GM12878 (cell line): ENCODE measurements at regions not wholly inside any gene's neighbourhood (a gene's known extent, or its start where the extent isn't known, plus 50 kb on each side); places are given as distances from the start of the nearest gene placed in this dataset.

Source experiments
- ATAC-seq: fragments of 200-7000 bp; cut with Tn5 transposase; 3 replicates; pipeline ENCODE4 v1.9.1; 2020; ENCODE audit warnings: mild to moderate bottlenecking, moderate library complexity
- BruUV-seq: library from RNA; stranded (reverse); fragments of 400-500 nt; replicated peaks from 2 replicates; lab custom pipeline; 2021; lab: Mats Ljungman, UMichigan
- CTCF ChIA-PET: fragments of 300-600 bp; sonication (Branson Sonifier 250); formaldehyde crosslinking; extraction: SDS; loops from one replicate; lab custom pipeline; 2021; ENCODE audit warnings: inconsistent platforms; lab: Yijun Ruan, JAX
- POLR2A ChIA-PET: fragments of 350-600 bp; formaldehyde crosslinking; extraction: SDS; loops from one replicate; lab custom pipeline; 2021; ENCODE audit warnings: inconsistent platforms; lab: Charles Lee
- RAD21 ChIA-PET: fragments of 300-600 bp; sonication (Branson Sonifier 250); formaldehyde crosslinking; loops from one replicate; lab custom pipeline; 2023; ENCODE audit warnings: antibody characterized with exemption; ENCODE audit not compliant: unreplicated experiment; lab: Charles Lee
- SMC1A ChIA-PET: fragments of 300-600 bp; sonication (Branson Sonifier 250); formaldehyde crosslinking; loops from one replicate; lab custom pipeline; 2023; ENCODE audit not compliant: unreplicated experiment, uncharacterized antibody; lab: Charles Lee
- DNase-seq: peaks from one replicate; pipeline ENCODE4 v3.0.0-alpha.2; 2011; ENCODE audit warnings: low read depth, low spot score
- FAIRE-seq: peaks from 3 replicates; lab custom pipeline; 2011; peaks lifted over from hg19 to GRCh38; lab: Jason Lieb, UNC
- H2AFZ ChIP-seq: 2 replicates; pipeline ENCODE4 v1.6.0; 2011; ENCODE audit warnings: low read depth, low read length, control low read depth; ENCODE audit not compliant: control insufficient read depth
- H3K27ac ChIP-seq: 2 replicates; pipeline ENCODE4 v1.5.1; 2011; ENCODE audit warnings: control low read depth; ENCODE audit not compliant: control insufficient read depth, insufficient read depth
- H3K27me3 ChIP-seq, 2 experiments: replicated peaks in 1 of 2; 2 replicates each; pipeline versions ENCODE4 v1.6.0 to v1.6.1; 2011; ENCODE audit warnings: low read length in 1 of 2; ENCODE audit not compliant: control insufficient read depth in 2 of 2, insufficient read depth in 2 of 2
- H3K36me3 ChIP-seq, 2 experiments: 2 replicates each; pipeline ENCODE4 v1.5.1; 2011; ENCODE audit warnings: low read length in 1 of 2; ENCODE audit not compliant: control insufficient read depth in 2 of 2, insufficient read depth in 2 of 2
- H3K4me1 ChIP-seq: 2 replicates; pipeline ENCODE4 v1.6.1; 2011; ENCODE audit warnings: mild to moderate bottlenecking, low read length, moderate library complexity, mixed read lengths; ENCODE audit not compliant: control insufficient read depth, insufficient read depth
- H3K4me2 ChIP-seq: 2 replicates; pipeline ENCODE4 v1.6.0; 2011; ENCODE audit warnings: control low read depth; ENCODE audit not compliant: control insufficient read depth, insufficient read depth
- H3K4me3 ChIP-seq: fragments of 200-600 bp; sonication (generic); 2 replicates; pipeline ENCODE4 v1.5.1; 2016
- H3K79me2 ChIP-seq: 2 replicates; pipeline ENCODE4 v1.6.0; 2011; ENCODE audit warnings: low read length; ENCODE audit not compliant: control insufficient read depth, insufficient read depth
- H3K9ac ChIP-seq: 2 replicates; pipeline ENCODE4 v1.8.0; 2011; ENCODE audit warnings: low read length, control low read depth, mixed read lengths; ENCODE audit not compliant: control insufficient read depth, insufficient read depth
- H3K9me3 ChIP-seq: replicated peaks from 3 replicates; pipeline ENCODE4 v1.5.1; 2011; ENCODE audit warnings: mild to moderate bottlenecking, low read length; ENCODE audit not compliant: control insufficient read depth, insufficient read depth
- H4K20me1 ChIP-seq: 2 replicates; pipeline ENCODE4 v1.6.0; 2011; ENCODE audit not compliant: control insufficient read depth, insufficient read depth
- BCL11A ChIP-seq: IDR thresholded peaks from 2 replicates; pipeline ENCODE4 v1.6.1; 2011; ENCODE audit warnings: low read depth, low read length
- BHLHE40 ChIP-seq, 2 experiments: fragments of 450-650 bp in 1 of 2; IDR thresholded peaks; 2 replicates each; pipeline ENCODE4 v1.6.1; 2011 to 2017; ENCODE audit warnings: low read depth in 2 of 2, borderline replicate concordance in 1 of 2, improper control_type of control experiment in 1 of 2, low read length in 1 of 2, mild to moderate bottlenecking in 1 of 2
- EED ChIP-seq: sonication (generic); IDR thresholded peaks from 2 replicates; pipeline ENCODE4 v1.6.1; 2016; ENCODE audit warnings: antibody characterized with exemption, low read depth
- ELK1 ChIP-seq: IDR thresholded peaks from 2 replicates; pipeline ENCODE4 v1.6.1; 2012; ENCODE audit warnings: low read depth, low read length, improper control_type of control experiment
- MEF2B ChIP-seq: fragments of 450-650 bp; IDR thresholded peaks from 2 replicates; pipeline ENCODE4 v1.6.1; 2018; ENCODE audit warnings: mild to moderate bottlenecking, moderate library complexity; ENCODE audit not compliant: partially characterized antibody, poor library complexity, severe bottlenecking
- NFXL1 ChIP-seq: fragments of 450-650 bp; IDR thresholded peaks from 2 replicates; pipeline ENCODE4 v1.6.1; 2017; ENCODE audit warnings: antibody characterized with exemption, mild to moderate bottlenecking, borderline replicate concordance
- POLR2AphosphoS2 ChIP-seq: IDR thresholded peaks from 2 replicates; pipeline ENCODE4 v1.6.1; 2011; ENCODE audit warnings: low read depth, mild to moderate bottlenecking, low read length, improper control_type of control experiment, moderate library complexity
- POLR2AphosphoS5 ChIP-seq: IDR thresholded peaks from 2 replicates; pipeline ENCODE4 v1.6.1; 2011; ENCODE audit warnings: mild to moderate bottlenecking, low read length, inconsistent platforms
- SIX5 ChIP-seq: IDR thresholded peaks from 2 replicates; pipeline ENCODE4 v1.6.1; 2011; ENCODE audit warnings: mild to moderate bottlenecking, low read depth, low read length, moderate library complexity; ENCODE audit not compliant: severe bottlenecking
- SPI1 ChIP-seq: IDR thresholded peaks from 2 replicates; pipeline ENCODE4 v1.6.1; 2011; ENCODE audit warnings: low read depth, mild to moderate bottlenecking, low read length, moderate library complexity, borderline replicate concordance; ENCODE audit not compliant: insufficient read depth
- TARDBP ChIP-seq: IDR thresholded peaks from 2 replicates; pipeline ENCODE4 v1.6.1; 2016; ENCODE audit warnings: borderline replicate concordance
- ZNF687 ChIP-seq: fragments of 450-650 bp; IDR thresholded peaks from 2 replicates; pipeline ENCODE4 v1.6.1; 2017; ENCODE audit warnings: mild to moderate bottlenecking, moderate library complexity
- WGBS: methylation state at CpG from one replicate; pipeline ENCODE4 v1.1.6; 2016; ENCODE audit warnings: low lambda C conversion rate; ENCODE audit not compliant: insufficient replicate concordance, insufficient coverage; ENCODE audit errors: missing lambda C conversion rate; 5-methylcytosine and 5-hydroxymethylcytosine counted together
- in situ Hi-C: fragments of 300-500 bp; cut with MboI; formaldehyde crosslinking; loops from 9 replicates; pipeline ENCODE4 v1.14.3; 2018; ENCODE audit warnings: mixed read lengths
- intact Hi-C: fragments of 100-400 bp; cut with micrococcal nuclease; formaldehyde crosslinking; loops from one replicate; pipeline ENCODE4 v1.14.2; 2022; ENCODE audit not compliant: unreplicated experiment
- TF ChIP-seq, protein P1 (sequence below): fragments of 450-650 bp; IDR thresholded peaks from 2 replicates; pipeline ENCODE4 v1.6.1; 2018; ENCODE audit warnings: mild to moderate bottlenecking, low read depth, moderate library complexity; ENCODE audit not compliant: partially characterized antibody
- TF ChIP-seq, protein P2 (sequence below): fragments of 150-350 bp; IDR thresholded peaks from 2 replicates; pipeline ENCODE4 v1.6.1; 2014; ENCODE audit warnings: mild to moderate bottlenecking, low read depth, low read length

GRCh38 chr11:116642481-116642880 lies 130.3 kb downstream of the BUD13 start:
- Histone ChIP-seq H3K4me2 (no peak overlapping the region), H3K79me2 (no peaks in the 10 kb centered on the region), H2AFZ (no peak overlapping the region), H3K36me3 (no peaks in the 10 kb centered on the region), H3K27me3 (no peaks in the 10 kb centered on the region), H3K9ac (no peak overlapping the region), H3K4me1 (no peaks in the 10 kb centered on the region), H3K9me3 (no peaks in the 10 kb centered on the region), H4K20me1 (no peaks in the 10 kb centered on the region), H3K27ac (no peak overlapping the region), H3K4me3 (no peak overlapping the region)
- no peak for TF ChIP-seq POLR2AphosphoS5
- TF ChIP-seq, protein P1, sequence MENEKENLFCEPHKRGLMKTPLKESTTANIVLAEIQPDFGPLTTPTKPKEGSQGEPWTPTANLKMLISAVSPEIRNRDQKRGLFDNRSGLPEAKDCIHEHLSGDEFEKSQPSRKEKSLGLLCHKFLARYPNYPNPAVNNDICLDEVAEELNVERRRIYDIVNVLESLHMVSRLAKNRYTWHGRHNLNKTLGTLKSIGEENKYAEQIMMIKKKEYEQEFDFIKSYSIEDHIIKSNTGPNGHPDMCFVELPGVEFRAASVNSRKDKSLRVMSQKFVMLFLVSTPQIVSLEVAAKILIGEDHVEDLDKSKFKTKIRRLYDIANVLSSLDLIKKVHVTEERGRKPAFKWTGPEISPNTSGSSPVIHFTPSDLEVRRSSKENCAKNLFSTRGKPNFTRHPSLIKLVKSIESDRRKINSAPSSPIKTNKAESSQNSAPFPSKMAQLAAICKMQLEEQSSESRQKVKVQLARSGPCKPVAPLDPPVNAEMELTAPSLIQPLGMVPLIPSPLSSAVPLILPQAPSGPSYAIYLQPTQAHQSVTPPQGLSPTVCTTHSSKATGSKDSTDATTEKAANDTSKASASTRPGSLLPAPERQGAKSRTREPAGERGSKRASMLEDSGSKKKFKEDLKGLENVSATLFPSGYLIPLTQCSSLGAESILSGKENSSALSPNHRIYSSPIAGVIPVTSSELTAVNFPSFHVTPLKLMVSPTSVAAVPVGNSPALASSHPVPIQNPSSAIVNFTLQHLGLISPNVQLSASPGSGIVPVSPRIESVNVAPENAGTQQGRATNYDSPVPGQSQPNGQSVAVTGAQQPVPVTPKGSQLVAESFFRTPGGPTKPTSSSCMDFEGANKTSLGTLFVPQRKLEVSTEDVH: no peak
- TF ChIP-seq MEF2B: no peak
- no peak for TF ChIP-seq SPI1
- TF ChIP-seq EED: no peak
- no peak for TF ChIP-seq POLR2AphosphoS2
- no peak for TF ChIP-seq NFXL1
- TF ChIP-seq BHLHE40 (IDR thresholded peaks at IDR 0.05; ENCODE audit: borderline replicate concordance in 1 of 2, low read depth in 2 of 2, low read length in 1 of 2): no peak
- no peak for TF ChIP-seq ELK1
- no peak for TF ChIP-seq ZNF687
- TF ChIP-seq TARDBP: no peak
- TF ChIP-seq BCL11A: no peak
- TF ChIP-seq, protein P2, sequence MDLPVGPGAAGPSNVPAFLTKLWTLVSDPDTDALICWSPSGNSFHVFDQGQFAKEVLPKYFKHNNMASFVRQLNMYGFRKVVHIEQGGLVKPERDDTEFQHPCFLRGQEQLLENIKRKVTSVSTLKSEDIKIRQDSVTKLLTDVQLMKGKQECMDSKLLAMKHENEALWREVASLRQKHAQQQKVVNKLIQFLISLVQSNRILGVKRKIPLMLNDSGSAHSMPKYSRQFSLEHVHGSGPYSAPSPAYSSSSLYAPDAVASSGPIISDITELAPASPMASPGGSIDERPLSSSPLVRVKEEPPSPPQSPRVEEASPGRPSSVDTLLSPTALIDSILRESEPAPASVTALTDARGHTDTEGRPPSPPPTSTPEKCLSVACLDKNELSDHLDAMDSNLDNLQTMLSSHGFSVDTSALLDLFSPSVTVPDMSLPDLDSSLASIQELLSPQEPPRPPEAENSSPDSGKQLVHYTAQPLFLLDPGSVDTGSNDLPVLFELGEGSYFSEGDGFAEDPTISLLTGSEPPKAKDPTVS: no peak
- no peak for TF ChIP-seq SIX5
- no peak for FAIRE-seq
- no TSS peak for BruUV-seq
- ChIA-PET RAD21 (interaction anchor here (0.8 to 1.6 kb wide), 3 partner anchors 49 to 1903 kb away, joined by 3 to 6 read pairs (median 3); no protein-coding TSS in a partner anchor), POLR2A (no interaction called here), CTCF (interaction anchor here (0.6 to 3.3 kb wide), 13 partner anchors 10 to 1446 kb away, joined by 3 to 19 read pairs (median 3); no protein-coding TSS in a partner anchor), SMC1A (interaction anchor here (1.3 to 2.3 kb wide), 3 partner anchors 49 to 188 kb away, joined by 4 to 10 read pairs (median 5); no protein-coding TSS in a partner anchor)
- DNase-seq: no peak
- in situ Hi-C loops: no loop called here
- intact Hi-C loops: loop anchor here (5.0 kb wide), 1 partner anchor 190 kb away; no protein-coding TSS in a partner anchor
- ATAC-seq: no peak
- 33% methylated on average over 1 of the region's 1 CpG for WGBS
